Lung (tissue), 11 donors: ENCODE measurements at regions not wholly inside any gene's neighbourhood (a gene's known extent, or its start where the extent isn't known, plus 50 kb on each side); places are given as distances from the start of the nearest gene placed in this dataset.

Source experiments
- ATAC-seq: fragments of 200-7000 bp; cut with Tn5 transposase; one replicate; pipeline ENCODE4 v1.9.1; 2020; ENCODE audit warnings: moderate number of reproducible peaks; ENCODE audit not compliant: insufficient read depth, low FRiP score
- DNase-seq, 3 donors: peaks; one replicate each; pipeline ENCODE4 v3.0.0-alpha.2; 2013 to 2017
- H3K27ac ChIP-seq, 2 donors: one replicate each; pipeline ENCODE4 v1.5.1; 2013; ENCODE audit warnings: mild to moderate bottlenecking in 2 of 2, moderate library complexity in 2 of 2, control low read depth in 1 of 2, inconsistent platforms in 1 of 2, low read depth in 1 of 2, low read length in 1 of 2
- H3K27me3 ChIP-seq, 3 donors: one replicate each; pipeline ENCODE4 v1.5.1; 2013; ENCODE audit warnings: low read length in 2 of 3; ENCODE audit not compliant: control insufficient read depth in 3 of 3, insufficient read depth in 3 of 3
- H3K36me3 ChIP-seq, 4 donors: one replicate each; pipeline ENCODE4 v1.5.1; 2013; ENCODE audit warnings: low read length in 4 of 4, mild to moderate bottlenecking in 1 of 4, moderate library complexity in 1 of 4; ENCODE audit not compliant: control insufficient read depth in 4 of 4, insufficient read depth in 4 of 4
- H3K4me1 ChIP-seq, 5 donors: one replicate each; pipeline ENCODE4 v1.5.1; 2013; ENCODE audit warnings: low read length in 5 of 5, mild to moderate bottlenecking in 2 of 5, moderate library complexity in 1 of 5; ENCODE audit not compliant: control insufficient read depth in 5 of 5, insufficient read depth in 5 of 5
- H3K4me3 ChIP-seq: one replicate; pipeline ENCODE4 v1.5.1; 2013; ENCODE audit warnings: mild to moderate bottlenecking, control low read depth, moderate library complexity
- H3K9ac ChIP-seq, 2 donors: one replicate each; pipeline ENCODE4 v1.5.1; 2013; ENCODE audit warnings: low read length in 2 of 2, control low read depth in 1 of 2; ENCODE audit not compliant: insufficient read depth in 1 of 2
- H3K9me3 ChIP-seq, 4 donors: one replicate each; pipeline ENCODE4 v1.5.1; 2013; ENCODE audit warnings: low read length in 3 of 4, mild to moderate bottlenecking in 1 of 4, moderate library complexity in 1 of 4; ENCODE audit not compliant: control insufficient read depth in 4 of 4, insufficient read depth in 3 of 4
- CTCF ChIP-seq: IDR thresholded peaks from 2 replicates; pipeline ENCODE4 v1.5.1; 2012; ENCODE audit warnings: mild to moderate bottlenecking; ENCODE audit errors: control extremely low read depth, extremely low read depth
- WGBS, 2 donors: extraction: QIAGEN DNeasy Blood & Tissue Kit; methylation state at CpG; one replicate each; pipeline ENCODE4 v1.1.7; 2013; 5-methylcytosine and 5-hydroxymethylcytosine counted together
- donor health status: control.
- donor health status: control.
- donor health status: Bipolar disorder and iron deficiency.
- donor health status: healthy.
- donor health status: DM: yes; HTN: yes; CAD: no.

- 56 to 71% methylated on average over 1 of the region's 1 CpG for WGBS, 2 donors
- no peaks in the 10 kb centered on the region for H3K36me3 ChIP-seq
- no peak overlapping the region for H3K4me3 ChIP-seq
- no peak for TF ChIP-seq CTCF
- ATAC-seq (no peak), DNase-seq (no peak)
- H3K27ac ChIP-seq: no peak overlapping the region
- H3K9ac ChIP-seq: no peak overlapping the region
- H3K4me1 ChIP-seq: no peaks in the 10 kb centered on the region
- H3K9me3 ChIP-seq: no peaks in the 10 kb centered on the region
- no peaks in the 10 kb centered on the region for H3K27me3 ChIP-seq
These were observed 499.7 kb upstream of the KLHL29 start for GRCh38 chr2:22885245-22885644.

GRCh38 chr2:22887426-22887825 lies 497.6 kb upstream of the KLHL29 start:
- Histone ChIP-seq H3K27ac (no peak overlapping the region), H3K9me3 (no peaks in the 10 kb centered on the region), H3K4me1 (no peaks in the 10 kb centered on the region), H3K4me3 (no peak overlapping the region), H3K36me3 (no peaks in the 10 kb centered on the region), H3K9ac (no peak overlapping the region), H3K27me3 (no peaks in the 10 kb centered on the region)
- TF ChIP-seq CTCF: no peak
- WGBS, 2 donors: 61 to 70% methylated on average over 4 of the region's 4 CpGs
- ATAC-seq (no peak), DNase-seq (no peak)

- no peaks in the 10 kb centered on the region for H3K4me1 ChIP-seq
- ATAC-seq (no peak), DNase-seq (no peak)
- no peaks in the 10 kb centered on the region for H3K9me3 ChIP-seq
- H3K9ac ChIP-seq: no peak overlapping the region
- H3K27me3 ChIP-seq: no peaks in the 10 kb centered on the region
- 59 to 76% methylated on average over 8 of the region's 8 CpGs for WGBS, 2 donors
- no peak overlapping the region for H3K27ac ChIP-seq
- no peak overlapping the region for H3K4me3 ChIP-seq
- TF ChIP-seq CTCF: no peak
- no peaks in the 10 kb centered on the region for H3K36me3 ChIP-seq
These were observed 497.1 kb upstream of the KLHL29 start for GRCh38 chr2:22887845-22888244.

- Histone ChIP-seq H3K27me3 (no peaks in the 10 kb centered on the region), H3K4me1 (no peaks in the 10 kb centered on the region), H3K9ac (no peak overlapping the region), H3K4me3 (no peak overlapping the region), H3K36me3 (no peaks in the 10 kb centered on the region), H3K9me3 (no peaks in the 10 kb centered on the region), H3K27ac (no peak overlapping the region)
- 90 to 94% methylated on average over 5 of the region's 5 CpGs for WGBS, 2 donors
- no peak for TF ChIP-seq CTCF
- DNase-seq (no peak), ATAC-seq (no peak)
These were observed 494.8 kb upstream of the KLHL29 start for GRCh38 chr2:22890132-22890531.
